B cell (primary cell): ENCODE measurements at regions not wholly inside any gene's neighbourhood (a gene's known extent, or its start where the extent isn't known, plus 50 kb on each side); places are given as distances from the start of the nearest gene placed in this dataset.

Experiments used
- ATAC-seq: fragments of 200-7000 bp; cut with Tn5 transposase; one replicate; pipeline ENCODE4 v1.10.0; 2021; ENCODE audit warnings: low read depth, mild to moderate bottlenecking, moderate number of reproducible peaks, moderate library complexity
- CTCF ChIA-PET: fragments of 350-600 bp; sonication (Branson Sonifier 250); formaldehyde crosslinking; loops from one replicate; lab custom pipeline; 2021; ENCODE audit warnings: antibody characterized with exemption, inconsistent platforms; lab: Charles Lee
- POLR2A ChIA-PET: fragments of 350-600 bp; sonication (Branson Sonifier 250); formaldehyde crosslinking; loops from one replicate; lab custom pipeline; 2021; ENCODE audit warnings: antibody characterized with exemption; lab: Charles Lee
- DNase-seq: peaks from one replicate; pipeline ENCODE4 v3.0.0; 2013
- H2AFZ ChIP-seq: 2 replicates; pipeline ENCODE4 v1.6.1; 2012; ENCODE audit warnings: mild to moderate bottlenecking, low read depth, low read length; ENCODE audit not compliant: insufficient read depth, poor library complexity, severe bottlenecking
- H3K27ac ChIP-seq, 2 donors: 1 replicate in 1 of 2; 2 replicates in 1 of 2; pipeline ENCODE4 v1.5.1; 2012 to 2013; ENCODE audit warnings: low read length in 2 of 2, mild to moderate bottlenecking in 2 of 2, moderate library complexity in 1 of 2
- H3K27me3 ChIP-seq, 4 experiments: fragments of 200-600 bp in 1 of 4; sonication (generic) in 1 of 4; replicated peaks in 1 of 4; 1 replicate in 2 of 4; 2 replicates in 2 of 4; pipeline versions ENCODE4 v1.6.1 to v1.7.0; 2013 to 2016; ENCODE audit warnings: low read length in 3 of 4, mild to moderate bottlenecking in 2 of 4, mixed read lengths in 1 of 4, moderate library complexity in 1 of 4; ENCODE audit not compliant: insufficient read depth in 4 of 4, control insufficient read depth in 3 of 4; ENCODE audit errors: control extremely low read depth in 1 of 4
- H3K36me3 ChIP-seq, 2 experiments: replicated peaks in 1 of 2; 1 replicate in 1 of 2; 2 replicates in 1 of 2; pipeline versions ENCODE4 v1.6.1 to v1.7.1; 2013; ENCODE audit warnings: low read length in 1 of 2; ENCODE audit not compliant: insufficient read depth in 2 of 2, control insufficient read depth in 1 of 2; ENCODE audit errors: control extremely low read depth in 1 of 2, extremely low read depth in 1 of 2
- H3K4me1 ChIP-seq, 2 donors: fragments of 200-600 bp in 1 of 2; sonication (generic) in 1 of 2; 1 replicate in 1 of 2; 2 replicates in 1 of 2; pipeline versions ENCODE4 v1.5.1 to v1.6.1; 2013 to 2017; ENCODE audit warnings: low read length in 2 of 2; ENCODE audit not compliant: control insufficient read depth in 2 of 2, insufficient read depth in 2 of 2
- H3K4me2 ChIP-seq: replicated peaks from 2 replicates; pipeline ENCODE3; 2012; ENCODE audit warnings: mild to moderate bottlenecking, low read depth, low read length; ENCODE audit not compliant: poor library complexity, severe bottlenecking
- H3K4me3 ChIP-seq, 5 experiments: fragments of 200-600 bp in 1 of 5; sonication (generic) in 1 of 5; 1 replicate in 3 of 5; 2 replicates in 2 of 5; pipeline versions ENCODE4 v1.5.1 to v1.7.0; 2011 to 2016; ENCODE audit warnings: low read length in 4 of 5, mild to moderate bottlenecking in 4 of 5, low read depth in 2 of 5, control low read depth in 1 of 5, moderate library complexity in 1 of 5; ENCODE audit not compliant: insufficient read depth in 1 of 5; ENCODE audit errors: control extremely low read depth in 1 of 5, extremely low read depth in 1 of 5
- H3K79me2 ChIP-seq: fragments of 200-600 bp; sonication (generic); one replicate; pipeline ENCODE4 v1.6.0; 2016; ENCODE audit warnings: low read length; ENCODE audit not compliant: control insufficient read depth, insufficient read depth
- H3K9ac ChIP-seq: fragments of 200-600 bp; sonication (generic); 2 replicates; pipeline ENCODE4 v1.6.1; 2017; ENCODE audit warnings: mild to moderate bottlenecking, low read length, moderate library complexity
- H3K9me3 ChIP-seq, 3 donors: one replicate each; pipeline versions ENCODE4 v1.6.1 to v1.7.1; 2013; ENCODE audit warnings: low read length in 2 of 3; ENCODE audit not compliant: control insufficient read depth in 2 of 3, insufficient read depth in 1 of 3; ENCODE audit errors: control extremely low read depth in 1 of 3
- H4K20me1 ChIP-seq: 2 replicates; pipeline ENCODE4 v1.6.0; 2012; ENCODE audit warnings: mild to moderate bottlenecking, low read length; ENCODE audit not compliant: insufficient read depth, control insufficient read depth, poor library complexity, severe bottlenecking
- H3K27ac Mint-ChIP-seq: one replicate; pipeline ENCODE4 v1.8.0; 2021; ENCODE audit warnings: mixed read lengths
- H3K27me3 Mint-ChIP-seq: one replicate; pipeline ENCODE4 v1.8.0; 2021; ENCODE audit warnings: mixed read lengths
- H3K4me1 Mint-ChIP-seq: one replicate; pipeline ENCODE4 v1.8.0; 2021; ENCODE audit warnings: mixed read lengths
- H3K4me3 Mint-ChIP-seq: one replicate; pipeline ENCODE4 v1.8.0; 2021; ENCODE audit warnings: mixed read lengths
- H3K9me3 Mint-ChIP-seq: one replicate; pipeline ENCODE4 v1.8.0; 2022; ENCODE audit warnings: mixed read lengths; ENCODE audit not compliant: insufficient read depth
- EZH2 ChIP-seq: IDR thresholded peaks from 2 replicates; pipeline ENCODE4 v1.6.1; 2012; ENCODE audit warnings: borderline replicate concordance, low read depth, mild to moderate bottlenecking, moderate library complexity, low read length; ENCODE audit not compliant: insufficient read depth, poor library complexity, severe bottlenecking
- WGBS: methylation state at CpG from one replicate; pipeline ENCODE4 v1.1.5; 2013; ENCODE audit warnings: missing lambda C conversion rate; ENCODE audit not compliant: insufficient coverage; 5-methylcytosine and 5-hydroxymethylcytosine counted together
- intact Hi-C: fragments of 100-400 bp; cut with micrococcal nuclease; formaldehyde crosslinking; loops from one replicate; pipeline ENCODE4 v1.10.0; 2022
- TF ChIP-seq, protein P1 (sequence below): fragments of 200-600 bp; IDR thresholded peaks from one replicate; pipeline ENCODE4 v1.8.0; 2022; ENCODE audit warnings: antibody characterized with exemption, mild to moderate bottlenecking

DNA sequence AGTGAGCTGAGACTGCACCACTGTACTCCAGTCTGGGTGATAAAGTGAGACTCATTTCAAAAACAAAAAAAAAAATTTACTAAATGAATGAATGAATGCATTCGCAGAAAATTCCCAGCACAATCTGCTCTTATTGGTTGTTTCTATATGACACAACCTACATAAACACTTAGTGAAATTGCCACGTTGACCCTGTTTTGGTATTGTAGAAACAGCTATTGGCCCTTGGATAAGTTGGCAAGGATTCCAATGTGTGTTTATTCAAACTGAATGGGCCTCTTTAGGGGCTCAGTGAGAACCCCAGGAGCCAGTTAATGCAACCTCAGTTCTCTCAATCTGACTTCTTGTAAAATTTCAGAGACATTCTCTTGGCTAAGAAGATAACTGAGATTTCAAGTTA, 66.0 kb downstream of the HHEX start:
- DNase-seq (no peak), ATAC-seq (no peak)
- H3K36me3 ChIP-seq, result no peaks in the 10 kb centered on the region
- H3K27ac ChIP-seq, result peak overlapping the region; percentile 84 to 87
- TF ChIP-seq EZH2, result no peak
- TF ChIP-seq, protein P1, sequence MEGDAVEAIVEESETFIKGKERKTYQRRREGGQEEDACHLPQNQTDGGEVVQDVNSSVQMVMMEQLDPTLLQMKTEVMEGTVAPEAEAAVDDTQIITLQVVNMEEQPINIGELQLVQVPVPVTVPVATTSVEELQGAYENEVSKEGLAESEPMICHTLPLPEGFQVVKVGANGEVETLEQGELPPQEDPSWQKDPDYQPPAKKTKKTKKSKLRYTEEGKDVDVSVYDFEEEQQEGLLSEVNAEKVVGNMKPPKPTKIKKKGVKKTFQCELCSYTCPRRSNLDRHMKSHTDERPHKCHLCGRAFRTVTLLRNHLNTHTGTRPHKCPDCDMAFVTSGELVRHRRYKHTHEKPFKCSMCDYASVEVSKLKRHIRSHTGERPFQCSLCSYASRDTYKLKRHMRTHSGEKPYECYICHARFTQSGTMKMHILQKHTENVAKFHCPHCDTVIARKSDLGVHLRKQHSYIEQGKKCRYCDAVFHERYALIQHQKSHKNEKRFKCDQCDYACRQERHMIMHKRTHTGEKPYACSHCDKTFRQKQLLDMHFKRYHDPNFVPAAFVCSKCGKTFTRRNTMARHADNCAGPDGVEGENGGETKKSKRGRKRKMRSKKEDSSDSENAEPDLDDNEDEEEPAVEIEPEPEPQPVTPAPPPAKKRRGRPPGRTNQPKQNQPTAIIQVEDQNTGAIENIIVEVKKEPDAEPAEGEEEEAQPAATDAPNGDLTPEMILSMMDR, result no peak
- ChIA-PET POLR2A (interaction anchor here (1.0 to 5.9 kb wide), 5 partner anchors 13 to 65 kb away, joined by 6 to 77 read pairs (median 14); partner anchors contain the start of gene HHEX), CTCF (interaction anchor here (0.9 to 4.1 kb wide), 14 partner anchors 8 to 127 kb away, joined by 3 to 63 read pairs (median 6); partner anchors contain the start of genes EXOC6 and HHEX)
- H2AFZ ChIP-seq, result peak overlapping the region; percentile 16
- intact Hi-C loops, result loop anchor here (1.0 kb wide), 4 partner anchors 13 to 64 kb away; no protein-coding TSS in a partner anchor
- H3K4me1 Mint-ChIP-seq, result peaks cover 73% of the 10 kb centered on the region
- H3K9me3 ChIP-seq, result peaks cover 0 to 4% (median 0%) of the 10 kb centered on the region in 3 donors
- peak overlapping the region; percentile 97 for H3K27ac Mint-ChIP-seq
- H3K4me1 ChIP-seq, result peaks cover 69 to 75% of the 10 kb centered on the region in 2 donors
- no peaks in the 10 kb centered on the region for H4K20me1 ChIP-seq
- H3K79me2 ChIP-seq, result no peaks in the 10 kb centered on the region
- 33% methylated on average over 1 of the region's 2 CpGs for WGBS
- H3K9ac ChIP-seq, result peak overlapping the region; percentile 63
- H3K27me3 Mint-ChIP-seq, result no peaks in the 10 kb centered on the region
- no peaks in the 10 kb centered on the region for H3K27me3 ChIP-seq
- peak overlapping the region; percentile 80 for H3K4me2 ChIP-seq
- peak overlapping the region in 1 of 5 experiments; percentile 36 for H3K4me3 ChIP-seq
- H3K4me3 Mint-ChIP-seq, result peak overlapping the region; percentile 75
- no peaks in the 10 kb centered on the region for H3K9me3 Mint-ChIP-seq
